ENCODE measurements at regions not wholly inside any gene's neighbourhood (a gene's known extent, or its start where the extent isn't known, plus 50 kb on each side); places are given as distances from the start of the nearest gene placed in this dataset.

- Histone ChIP-seq H3K27ac (peak overlapping the region; percentile 3 to 93; a peak in 4 of 6 replicates), H3K9me3 (no peaks in the 10 kb centered on the region), H3K4me2 (no peak overlapping the region), H3K4me1 (peaks cover 43% of the 10 kb centered on the region), H3K4me3 (no peak overlapping the region)
- ChIA-PET POLR2A (no interaction called here), CTCF (interaction anchor here (1.3 to 2.4 kb wide), 4 partner anchors 13 to 78 kb away, joined by 3 to 11 read pairs (median 4); no protein-coding TSS in a partner anchor)
- 79% methylated on average over 11 of the region's 11 CpGs for WGBS (ENCODE audit: missing lambda C conversion rate)
- no peak for FAIRE-seq
- TF ChIP-seq HOXB13 (CRISPR knock-in tag; IDR thresholded peaks at IDR 0.05; ENCODE audit: low read depth) (no peak), BCL3 (IDR thresholded peaks at IDR 0.05) (no peak), ZFP36 (IDR thresholded peaks at IDR 0.05; ENCODE audit: borderline replicate concordance, partially characterized antibody) (no peak), HOXB5 (CRISPR knock-in tag; IDR thresholded peaks at IDR 0.05) (no peak), ESRRA (IDR thresholded peaks at IDR 0.05; ENCODE audit: borderline replicate concordance, low read length) (no peak), EP300 (IDR thresholded peaks at IDR 0.05) (no peak), FOSL2 (IDR thresholded peaks at IDR 0.05) (no peak), FOSL2 (CRISPR knock-in tag; IDR thresholded peaks at IDR 0.05) (no peak), SREBF2 (IDR thresholded peaks at IDR 0.05) (no peak), RAD21 (conservative IDR thresholded peaks at IDR 0.05 in 1 of 2, IDR thresholded peaks at IDR 0.05 in 1 of 2) (no peak), USF2 (IDR thresholded peaks at IDR 0.05) (no peak), HEYL (CRISPR knock-in tag; IDR thresholded peaks at IDR 0.05) (no peak), POLR2A (IDR thresholded peaks at IDR 0.05; ENCODE audit: low read length) (no peak), BHLHE40 (IDR thresholded peaks at IDR 0.05; ENCODE audit: low read depth, low read length) (no peak), KDM5A (IDR thresholded peaks at IDR 0.05) (no peak), MAZ (IDR thresholded peaks at IDR 0.05; ENCODE audit: borderline replicate concordance, low read depth, low read length) (no peak), E2F6 (IDR thresholded peaks at IDR 0.05; ENCODE audit: borderline replicate concordance, low read depth) (no peak), MAX (IDR thresholded peaks at IDR 0.05) (no peak), EHF (CRISPR knock-in tag; IDR thresholded peaks at IDR 0.05) (no peak), MAFK (IDR thresholded peaks at IDR 0.05; ENCODE audit: partially characterized antibody) (no peak), RARB (CRISPR knock-in tag; IDR thresholded peaks at IDR 0.05) (no peak)
- no peak for ATAC-seq
- DNase-seq (ENCODE audit: low read depth in 1 of 2, low spot score in 1 of 2), result no peak
These were observed 156.8 kb downstream of the MACROH2A1 start for GRCh38 chr5:135242021-135242865.

- H3K4me3 ChIP-seq, result no peak overlapping the region
- no peak for FAIRE-seq
- ChIA-PET POLR2A (no interaction called here), CTCF (interaction anchor here (1.8 to 2.1 kb wide), 2 partner anchors 12 to 14 kb away, joined by 4 to 8 read pairs; no protein-coding TSS in a partner anchor)
- peak overlapping the region in 1 of 2 experiments; percentile 93; a peak in 3 of 6 replicates for H3K27ac ChIP-seq
- TF ChIP-seq ESRRA (IDR thresholded peaks at IDR 0.05; ENCODE audit: borderline replicate concordance, low read length) (no peak), NPAS2 (CRISPR knock-in tag; IDR thresholded peaks at IDR 0.05; ENCODE audit: borderline replicate concordance) (no peak), EHMT2 (IDR thresholded peaks at IDR 0.05; ENCODE audit: low read depth) (no peak), MAX (IDR thresholded peaks at IDR 0.05) (no peak), RARB (CRISPR knock-in tag; IDR thresholded peaks at IDR 0.05) (no peak), MAFK (IDR thresholded peaks at IDR 0.05; ENCODE audit: partially characterized antibody) (no peak), CBX2 (IDR thresholded peaks at IDR 0.05; ENCODE audit: borderline replicate concordance, low read depth) (no peak), ZC3H11A (IDR thresholded peaks at IDR 0.05) (no peak), HDAC2 (IDR thresholded peaks at IDR 0.05) (no peak)
- H3K9me3 ChIP-seq, result no peaks in the 10 kb centered on the region
- no peak overlapping the region for H3K4me2 ChIP-seq
- H3K4me1 ChIP-seq, result peaks cover 39% of the 10 kb centered on the region
- no peak for ATAC-seq
- no peak for DNase-seq (ENCODE audit: low read depth in 1 of 2, low spot score in 1 of 2)
These were observed 157.5 kb downstream of the MACROH2A1 start for GRCh38 chr5:135241536-135241935.

All from A549 (cell line).